GM12873 (cell line): ENCODE measurements at regions not wholly inside any gene's neighbourhood (a gene's known extent, or its start where the extent isn't known, plus 50 kb on each side); places are given as distances from the start of the nearest gene placed in this dataset.

Experiments used
- TF ChIP-seq, protein P1 (sequence below): IDR thresholded peaks from 2 replicates; pipeline ENCODE4 v1.5.1; 2012; ENCODE audit warnings: low read depth, mild to moderate bottlenecking, moderate library complexity, low read length, control low read depth; ENCODE audit not compliant: insufficient read depth; ENCODE audit errors: missing control alignments

DNA sequence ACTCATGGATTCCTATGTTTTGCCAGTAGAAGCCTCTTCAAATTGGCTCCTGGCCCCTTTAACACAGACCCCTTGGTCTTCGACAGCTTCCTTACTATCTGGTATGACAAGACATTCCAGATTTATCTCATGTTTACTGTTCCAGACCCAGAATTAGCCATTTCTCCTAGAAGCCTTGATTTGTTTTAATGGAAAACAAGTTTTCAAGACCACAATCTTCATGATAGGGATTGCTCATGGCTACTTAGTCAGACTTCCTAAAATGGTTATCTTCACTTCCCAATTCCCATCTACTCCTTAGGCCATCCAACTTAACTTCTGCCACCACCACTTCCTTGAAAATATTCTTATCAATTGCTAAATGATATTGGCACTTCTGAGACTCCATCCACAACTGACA, 63.2 kb downstream of the TTC32 start:
- TF ChIP-seq, protein P1, sequence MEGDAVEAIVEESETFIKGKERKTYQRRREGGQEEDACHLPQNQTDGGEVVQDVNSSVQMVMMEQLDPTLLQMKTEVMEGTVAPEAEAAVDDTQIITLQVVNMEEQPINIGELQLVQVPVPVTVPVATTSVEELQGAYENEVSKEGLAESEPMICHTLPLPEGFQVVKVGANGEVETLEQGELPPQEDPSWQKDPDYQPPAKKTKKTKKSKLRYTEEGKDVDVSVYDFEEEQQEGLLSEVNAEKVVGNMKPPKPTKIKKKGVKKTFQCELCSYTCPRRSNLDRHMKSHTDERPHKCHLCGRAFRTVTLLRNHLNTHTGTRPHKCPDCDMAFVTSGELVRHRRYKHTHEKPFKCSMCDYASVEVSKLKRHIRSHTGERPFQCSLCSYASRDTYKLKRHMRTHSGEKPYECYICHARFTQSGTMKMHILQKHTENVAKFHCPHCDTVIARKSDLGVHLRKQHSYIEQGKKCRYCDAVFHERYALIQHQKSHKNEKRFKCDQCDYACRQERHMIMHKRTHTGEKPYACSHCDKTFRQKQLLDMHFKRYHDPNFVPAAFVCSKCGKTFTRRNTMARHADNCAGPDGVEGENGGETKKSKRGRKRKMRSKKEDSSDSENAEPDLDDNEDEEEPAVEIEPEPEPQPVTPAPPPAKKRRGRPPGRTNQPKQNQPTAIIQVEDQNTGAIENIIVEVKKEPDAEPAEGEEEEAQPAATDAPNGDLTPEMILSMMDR = no peak

DNA sequence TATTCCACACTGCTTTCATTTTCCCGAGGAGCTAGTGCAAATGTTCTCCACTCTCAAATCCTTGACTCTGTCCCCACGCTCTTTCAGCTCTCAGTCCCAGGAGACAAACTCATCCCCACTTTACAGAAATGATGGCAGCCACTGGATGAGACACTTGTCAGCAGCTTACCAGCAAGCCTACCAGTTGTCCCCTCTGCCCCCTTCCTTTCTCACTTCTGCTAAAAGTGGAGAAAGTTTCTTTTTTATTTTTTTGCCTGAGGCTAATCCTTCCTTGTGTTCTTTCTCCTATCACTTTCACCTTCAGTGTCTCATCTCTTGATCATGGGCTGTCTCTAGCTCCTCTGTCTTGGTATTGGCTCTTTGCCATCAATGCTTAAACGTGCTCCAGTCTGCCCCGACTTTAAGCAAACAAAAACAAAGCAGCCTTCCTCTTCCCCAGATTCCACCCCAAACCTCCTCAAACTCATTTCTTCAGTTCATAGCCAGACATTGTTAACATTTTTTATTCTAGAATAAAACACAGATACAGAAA, 64.5 kb downstream of the TTC32 start:
- TF ChIP-seq, protein P1 = no peak

DNA sequence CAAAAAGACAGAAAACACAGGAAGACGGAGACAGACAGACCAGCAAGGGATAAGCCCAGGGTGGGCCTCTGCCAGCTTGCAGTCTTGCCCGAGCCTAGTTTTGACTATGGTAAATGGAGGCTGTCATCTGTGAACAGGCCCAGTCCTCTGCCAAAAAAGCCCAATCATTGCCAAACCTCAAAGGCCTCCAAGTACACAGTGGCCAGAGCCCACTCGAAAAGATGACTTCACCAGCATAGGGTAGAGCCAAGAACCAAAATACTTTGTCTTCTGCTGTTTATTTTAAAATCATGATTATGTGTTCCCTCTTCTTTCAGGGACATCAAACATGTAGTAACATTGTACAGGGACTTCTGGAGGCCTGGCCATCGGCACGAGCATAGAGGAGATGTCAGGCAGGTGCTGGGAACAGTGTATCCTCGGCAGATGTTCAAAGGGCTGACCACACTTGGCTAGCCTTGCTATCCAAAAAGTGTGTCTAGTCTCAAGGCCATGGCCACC, 66.0 kb downstream of the TTC32 start:
- TF ChIP-seq, protein P1 = no peak

DNA sequence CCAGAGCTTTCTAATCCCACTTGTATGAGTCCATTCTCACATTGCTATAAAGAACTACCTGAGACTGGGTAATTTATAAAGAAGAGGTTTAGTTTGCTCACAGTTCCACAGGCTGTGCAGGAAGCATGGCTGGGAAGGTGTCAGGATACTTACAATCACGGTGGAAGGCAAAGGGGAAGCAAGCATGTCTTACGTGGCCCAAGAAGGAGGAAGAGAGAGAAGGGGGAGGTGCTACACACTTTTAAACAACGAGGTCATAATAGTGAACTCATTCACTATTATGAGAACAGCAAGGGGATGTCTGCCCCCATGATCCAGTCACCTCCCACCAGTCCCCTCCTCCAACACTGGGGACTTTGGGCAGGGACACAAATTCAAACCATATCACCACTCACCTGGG, 67.8 kb downstream of the TTC32 start:
- TF ChIP-seq, protein P1 = no peak

DNA sequence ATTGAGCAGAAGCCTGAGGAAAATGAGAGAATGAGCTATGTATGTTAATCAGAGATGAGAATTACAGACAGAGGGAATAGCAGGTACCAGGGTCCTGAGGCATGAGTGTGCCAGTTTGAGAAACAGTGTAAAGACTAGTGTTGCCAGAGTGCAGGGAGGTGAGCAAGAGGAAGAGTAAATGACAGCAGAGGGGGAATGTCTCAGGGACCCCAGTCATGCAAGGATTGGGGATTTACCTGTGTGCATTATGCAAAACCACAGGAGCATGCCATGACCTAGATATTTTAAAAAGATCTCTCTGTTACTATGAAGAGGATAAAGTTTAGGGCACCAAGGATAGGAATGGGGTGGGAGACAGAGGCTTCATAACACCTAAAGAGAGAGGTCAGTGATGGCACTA, 72.1 kb downstream of the TTC32 start:
- TF ChIP-seq, protein P1 = no peak

DNA sequence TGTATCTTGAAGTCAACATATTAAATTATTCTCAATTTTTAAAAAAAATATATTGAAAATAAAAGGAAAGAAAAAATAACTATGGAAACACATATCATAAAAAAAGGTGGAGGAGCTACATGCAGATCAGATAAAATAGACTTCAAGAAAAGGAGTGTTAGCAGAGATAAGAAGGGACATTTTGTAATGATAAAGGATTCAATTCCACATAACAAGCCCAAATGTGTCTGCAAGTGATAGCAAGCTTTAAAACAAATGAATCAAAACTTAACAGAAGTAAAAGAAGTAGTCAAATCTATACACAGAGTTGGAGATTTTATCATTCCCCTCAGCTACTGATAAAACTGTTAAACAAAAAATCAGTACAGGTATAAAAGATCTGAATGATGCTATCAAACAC, 74.9 kb downstream of the TTC32 start:
- TF ChIP-seq, protein P1 = no peak

DNA sequence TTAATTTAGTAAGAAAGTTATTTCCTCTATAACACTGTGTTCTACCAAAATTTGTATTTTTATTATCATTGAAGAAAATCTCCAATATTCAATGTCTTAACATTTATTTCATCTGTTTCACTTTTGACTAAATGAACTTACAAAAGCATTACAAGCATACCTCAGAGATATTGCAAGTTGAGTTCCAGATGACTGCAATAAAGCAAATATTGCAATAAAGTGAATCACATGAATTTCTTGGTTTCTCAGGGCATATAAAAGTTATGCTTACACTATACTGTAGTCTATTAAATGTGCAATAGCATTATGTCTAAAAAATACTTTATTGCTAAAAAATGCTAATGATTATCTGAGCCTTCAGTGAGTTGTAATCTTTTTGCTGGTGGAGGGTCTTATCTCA, 78.3 kb downstream of the TTC32 start:
- TF ChIP-seq, protein P1 = no peak
